HCT116 (cell line): ENCODE measurements at regions not wholly inside any gene's neighbourhood (a gene's known extent, or its start where the extent isn't known, plus 50 kb on each side); places are given as distances from the start of the nearest gene placed in this dataset.

ENCODE experiments used
- ATAC-seq: fragments of 200-7000 bp; cut with Tn5 transposase; 2 replicates; pipeline ENCODE4 v1.9.1; 2020; ENCODE audit warnings: mild to moderate bottlenecking, moderate library complexity
- BruUV-seq: library from RNA; stranded (reverse); fragments of 400-500 nt; replicated peaks from 2 replicates; lab custom pipeline; 2021; lab: Mats Ljungman, UMichigan
- CTCF ChIA-PET: fragments of 300-600 bp; sonication (Branson Sonifier 250); formaldehyde crosslinking; loops from one replicate; lab custom pipeline; 2021; ENCODE audit warnings: antibody characterized with exemption; lab: Charles Lee
- POLR2A ChIA-PET: fragments of 300-600, 350-600 bp; sonication (Branson Sonifier 250); formaldehyde crosslinking; loops from one replicate; lab custom pipeline; 2021; ENCODE audit warnings: antibody characterized with exemption; lab: Charles Lee
- RAD21 ChIA-PET, 2 experiments: fragments of 300-600 bp; sonication (Branson Sonifier 250); formaldehyde crosslinking; loops; one replicate each; lab custom pipeline; 2023; ENCODE audit warnings: low total read pairs in 2 of 2; ENCODE audit not compliant: uncharacterized antibody in 2 of 2, unreplicated experiment in 2 of 2, low non-redundant PET in 1 of 2; lab: Charles Lee
- DNase-seq: peaks from one replicate; pipeline ENCODE4 v3.0.0-alpha.2; 2010; ENCODE audit warnings: low read depth, low spot score
- H2AFZ ChIP-seq: fragments of 200-600 bp; shearing (Covaris generic), sonication (generic); 2 replicates; pipeline ENCODE4 v1.6.1; 2017; ENCODE audit warnings: low read depth, mixed run types, mixed read lengths, antibody characterized with exemption, low read length; ENCODE audit not compliant: poor library complexity, severe bottlenecking
- H3K27ac ChIP-seq: 2 replicates; pipeline ENCODE4 v1.5.1; 2012; ENCODE audit warnings: low read depth, low read length
- H3K27me3 ChIP-seq: fragments of 200-600 bp; sonication (generic); 2 replicates; pipeline ENCODE4 v1.6.1; 2016; ENCODE audit warnings: mixed run types, low read length, mixed read lengths; ENCODE audit not compliant: insufficient read depth
- H3K36me3 ChIP-seq, 2 experiments: fragments of 200-500 bp in 1 of 2; fragments of 200-600 bp in 1 of 2; sonication (Bioruptor generic) in 1 of 2; sonication (generic) in 1 of 2; 2 replicates each; pipeline versions ENCODE4 v1.5.1 to v1.6.1; 2014 to 2016; ENCODE audit warnings: low read length in 2 of 2, inconsistent platforms in 1 of 2, mixed read lengths in 1 of 2, mixed run types in 1 of 2; ENCODE audit not compliant: insufficient read depth in 2 of 2, control insufficient read depth in 1 of 2
- H3K4me1 ChIP-seq, 2 experiments: fragments of 200-600 bp in 1 of 2; sonication (generic) in 1 of 2; 2 replicates each; pipeline versions ENCODE4 v1.5.1 to v1.6.1; 2012 to 2017; ENCODE audit warnings: low read length in 2 of 2, inconsistent platforms in 1 of 2, mild to moderate bottlenecking in 1 of 2, mixed read lengths in 1 of 2, mixed run types in 1 of 2, moderate library complexity in 1 of 2; ENCODE audit not compliant: insufficient read depth in 2 of 2, control insufficient read depth in 1 of 2
- H3K4me2 ChIP-seq: fragments of 200-600 bp; sonication (generic); 2 replicates; pipeline ENCODE4 v1.6.1; 2017; ENCODE audit warnings: mixed run types, low read length, mixed read lengths
- H3K4me3 ChIP-seq, 2 experiments: fragments of 200-600 bp in 1 of 2; sonication (generic) in 1 of 2; replicated peaks in 1 of 2; 2 replicates each; pipeline ENCODE4 v1.5.1; 2011 to 2016; ENCODE audit warnings: low read length in 2 of 2, control low read depth in 1 of 2, low read depth in 1 of 2, mild to moderate bottlenecking in 1 of 2, mixed read lengths in 1 of 2, mixed run types in 1 of 2
- H3K79me2 ChIP-seq: fragments of 200-600 bp; sonication (generic); 2 replicates; pipeline ENCODE4 v1.6.1; 2017; ENCODE audit warnings: mild to moderate bottlenecking, mixed run types, low read length, moderate library complexity, mixed read lengths; ENCODE audit not compliant: insufficient read depth
- H3K9ac ChIP-seq: fragments of 200-600 bp; sonication (generic); 2 replicates; pipeline ENCODE4 v1.6.1; 2016; ENCODE audit warnings: low read length, mixed read lengths
- H3K9me2 ChIP-seq: fragments of 200-600 bp; sonication (generic), shearing (Covaris generic); 2 replicates; pipeline ENCODE4 v1.6.1; 2017; ENCODE audit warnings: mixed run types, mild to moderate bottlenecking, moderate library complexity; ENCODE audit not compliant: insufficient read depth
- H3K9me3 ChIP-seq, 2 experiments: fragments of 200-500 bp in 1 of 2; fragments of 200-600 bp in 1 of 2; sonication (Bioruptor generic) in 1 of 2; sonication (generic) in 1 of 2; 2 replicates each; pipeline ENCODE4 v1.6.1; 2014 to 2017; ENCODE audit warnings: low read length in 2 of 2, mixed read lengths in 2 of 2, inconsistent platforms in 1 of 2, low read depth in 1 of 2, mild to moderate bottlenecking in 1 of 2, mixed run types in 1 of 2, moderate library complexity in 1 of 2; ENCODE audit not compliant: control insufficient read depth in 1 of 2, insufficient read depth in 1 of 2
- H4K20me1 ChIP-seq: fragments of 200-600 bp; sonication (generic), shearing (Covaris generic); 2 replicates; pipeline ENCODE4 v1.6.1; 2017; ENCODE audit warnings: mixed run types, mild to moderate bottlenecking, moderate library complexity; ENCODE audit not compliant: insufficient read depth
- CBX3 ChIP-seq: IDR thresholded peaks from 2 replicates; pipeline ENCODE4 v1.6.1; 2012; ENCODE audit warnings: low read depth
- RAD21 ChIP-seq: IDR thresholded peaks from 2 replicates; pipeline ENCODE4 v1.6.1; 2012; ENCODE audit warnings: low read depth, mild to moderate bottlenecking
- YY1 ChIP-seq: IDR thresholded peaks from 2 replicates; pipeline ENCODE4 v1.6.1; 2011; ENCODE audit warnings: low read length, low read depth, moderate library complexity, mild to moderate bottlenecking; ENCODE audit not compliant: insufficient replicate concordance; ENCODE audit errors: extremely low read depth
- ZNF274 ChIP-seq: fragments of 200-500 bp; sonication (Bioruptor generic); IDR thresholded peaks from 2 replicates; pipeline ENCODE4 v1.6.1; 2014; ENCODE audit warnings: mild to moderate bottlenecking, low read depth, low read length, inconsistent platforms
- intact Hi-C: fragments of 100-400 bp; cut with micrococcal nuclease; formaldehyde crosslinking; loops from 2 replicates; pipeline ENCODE4 v1.10.0; 2022
- TF ChIP-seq, protein P1 (sequence below): IDR thresholded peaks from 2 replicates; pipeline ENCODE4 v1.6.1; 2012
- TF ChIP-seq, protein P2 (sequence below): IDR thresholded peaks from 2 replicates; pipeline ENCODE4 v1.6.1; 2011; ENCODE audit warnings: mild to moderate bottlenecking, low read length, moderate library complexity; ENCODE audit not compliant: insufficient replicate concordance; ENCODE audit errors: extremely low read depth
- TF ChIP-seq, protein P3 (sequence below), 3 experiments: fragments of 200-600 bp in 1 of 3; sonication (generic) in 1 of 3; IDR thresholded peaks in 2 of 3; conservative IDR thresholded peaks in 1 of 3; 2 replicates each; pipeline ENCODE4 v1.5.1; 2012 to 2017; ENCODE audit warnings: low read depth in 2 of 3, low read length in 2 of 3, antibody characterized with exemption in 1 of 3, borderline replicate concordance in 1 of 3, control low read depth in 1 of 3, mild to moderate bottlenecking in 1 of 3, mixed read lengths in 1 of 3, mixed run types in 1 of 3, moderate library complexity in 1 of 3; ENCODE audit not compliant: insufficient read depth in 1 of 3
- TF ChIP-seq, protein P4 (sequence below): IDR thresholded peaks from 2 replicates; pipeline ENCODE4 v1.6.1; 2012; ENCODE audit warnings: low read depth
- TF ChIP-seq, protein P5 (sequence below): IDR thresholded peaks from 2 replicates; pipeline ENCODE4 v1.6.1; 2012

DNA sequence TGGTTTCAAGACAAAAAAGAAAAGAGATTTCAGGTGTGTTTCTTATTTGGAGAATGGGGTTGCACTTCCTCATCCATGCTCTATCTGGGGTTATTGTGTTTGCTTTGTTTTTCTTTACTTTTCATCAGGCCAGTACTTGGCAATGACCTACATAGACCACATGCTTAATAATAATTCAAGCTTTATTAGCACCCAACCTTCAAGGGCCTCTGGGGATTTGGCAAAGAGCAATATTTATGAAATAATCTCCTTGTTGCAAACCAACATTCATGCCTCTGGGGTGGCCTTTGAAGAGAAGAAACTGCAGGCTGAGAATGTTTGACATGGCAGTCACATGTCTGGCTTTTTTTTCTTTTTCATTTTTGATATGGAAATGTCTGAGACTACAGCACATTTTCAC, 68.2 kb upstream of the SNRK start:
- Histone ChIP-seq H3K27ac (no peak overlapping the region), H2AFZ (no peak overlapping the region), H3K9me2 (no peaks in the 10 kb centered on the region), H3K9me3 (no peaks in the 10 kb centered on the region), H3K4me3 (no peak overlapping the region), H3K4me1 (peaks cover 0 to 21% of the 10 kb centered on the region in 2 experiments; a peak in 2 of 4 replicates), H4K20me1 (no peaks in the 10 kb centered on the region), H3K9ac (no peak overlapping the region), H3K27me3 (no peaks in the 10 kb centered on the region), H3K4me2 (no peak overlapping the region), H3K79me2 (no peaks in the 10 kb centered on the region), H3K36me3 (no peaks in the 10 kb centered on the region)
- RAD21 ChIA-PET, result no interaction called here
- no peak for ATAC-seq
- CTCF ChIA-PET, result no interaction called here
- intact Hi-C loops, result no loop called here
- no TSS peak for BruUV-seq
- DNase-seq, result no peak
- TF ChIP-seq, protein P1, sequence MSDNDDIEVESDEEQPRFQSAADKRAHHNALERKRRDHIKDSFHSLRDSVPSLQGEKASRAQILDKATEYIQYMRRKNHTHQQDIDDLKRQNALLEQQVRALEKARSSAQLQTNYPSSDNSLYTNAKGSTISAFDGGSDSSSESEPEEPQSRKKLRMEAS, result no peak
- TF ChIP-seq CBX3, result no peak
- no peak for TF ChIP-seq YY1
- no peak for TF ChIP-seq ZNF274
- TF ChIP-seq RAD21, result no peak
- TF ChIP-seq, protein P2, sequence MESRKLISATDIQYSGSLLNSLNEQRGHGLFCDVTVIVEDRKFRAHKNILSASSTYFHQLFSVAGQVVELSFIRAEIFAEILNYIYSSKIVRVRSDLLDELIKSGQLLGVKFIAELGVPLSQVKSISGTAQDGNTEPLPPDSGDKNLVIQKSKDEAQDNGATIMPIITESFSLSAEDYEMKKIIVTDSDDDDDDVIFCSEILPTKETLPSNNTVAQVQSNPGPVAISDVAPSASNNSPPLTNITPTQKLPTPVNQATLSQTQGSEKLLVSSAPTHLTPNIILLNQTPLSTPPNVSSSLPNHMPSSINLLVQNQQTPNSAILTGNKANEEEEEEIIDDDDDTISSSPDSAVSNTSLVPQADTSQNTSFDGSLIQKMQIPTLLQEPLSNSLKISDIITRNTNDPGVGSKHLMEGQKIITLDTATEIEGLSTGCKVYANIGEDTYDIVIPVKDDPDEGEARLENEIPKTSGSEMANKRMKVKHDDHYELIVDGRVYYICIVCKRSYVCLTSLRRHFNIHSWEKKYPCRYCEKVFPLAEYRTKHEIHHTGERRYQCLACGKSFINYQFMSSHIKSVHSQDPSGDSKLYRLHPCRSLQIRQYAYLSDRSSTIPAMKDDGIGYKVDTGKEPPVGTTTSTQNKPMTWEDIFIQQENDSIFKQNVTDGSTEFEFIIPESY, result no peak
- TF ChIP-seq, protein P3, sequence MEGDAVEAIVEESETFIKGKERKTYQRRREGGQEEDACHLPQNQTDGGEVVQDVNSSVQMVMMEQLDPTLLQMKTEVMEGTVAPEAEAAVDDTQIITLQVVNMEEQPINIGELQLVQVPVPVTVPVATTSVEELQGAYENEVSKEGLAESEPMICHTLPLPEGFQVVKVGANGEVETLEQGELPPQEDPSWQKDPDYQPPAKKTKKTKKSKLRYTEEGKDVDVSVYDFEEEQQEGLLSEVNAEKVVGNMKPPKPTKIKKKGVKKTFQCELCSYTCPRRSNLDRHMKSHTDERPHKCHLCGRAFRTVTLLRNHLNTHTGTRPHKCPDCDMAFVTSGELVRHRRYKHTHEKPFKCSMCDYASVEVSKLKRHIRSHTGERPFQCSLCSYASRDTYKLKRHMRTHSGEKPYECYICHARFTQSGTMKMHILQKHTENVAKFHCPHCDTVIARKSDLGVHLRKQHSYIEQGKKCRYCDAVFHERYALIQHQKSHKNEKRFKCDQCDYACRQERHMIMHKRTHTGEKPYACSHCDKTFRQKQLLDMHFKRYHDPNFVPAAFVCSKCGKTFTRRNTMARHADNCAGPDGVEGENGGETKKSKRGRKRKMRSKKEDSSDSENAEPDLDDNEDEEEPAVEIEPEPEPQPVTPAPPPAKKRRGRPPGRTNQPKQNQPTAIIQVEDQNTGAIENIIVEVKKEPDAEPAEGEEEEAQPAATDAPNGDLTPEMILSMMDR (IDR thresholded peaks at IDR 0.05 in 2 of 3, conservative IDR thresholded peaks at IDR 0.05 in 1 of 3; ENCODE audit: borderline replicate concordance in 1 of 3, insufficient read depth in 1 of 3, low read depth in 2 of 3, low read length in 2 of 3), result no peak
- TF ChIP-seq, protein P4, sequence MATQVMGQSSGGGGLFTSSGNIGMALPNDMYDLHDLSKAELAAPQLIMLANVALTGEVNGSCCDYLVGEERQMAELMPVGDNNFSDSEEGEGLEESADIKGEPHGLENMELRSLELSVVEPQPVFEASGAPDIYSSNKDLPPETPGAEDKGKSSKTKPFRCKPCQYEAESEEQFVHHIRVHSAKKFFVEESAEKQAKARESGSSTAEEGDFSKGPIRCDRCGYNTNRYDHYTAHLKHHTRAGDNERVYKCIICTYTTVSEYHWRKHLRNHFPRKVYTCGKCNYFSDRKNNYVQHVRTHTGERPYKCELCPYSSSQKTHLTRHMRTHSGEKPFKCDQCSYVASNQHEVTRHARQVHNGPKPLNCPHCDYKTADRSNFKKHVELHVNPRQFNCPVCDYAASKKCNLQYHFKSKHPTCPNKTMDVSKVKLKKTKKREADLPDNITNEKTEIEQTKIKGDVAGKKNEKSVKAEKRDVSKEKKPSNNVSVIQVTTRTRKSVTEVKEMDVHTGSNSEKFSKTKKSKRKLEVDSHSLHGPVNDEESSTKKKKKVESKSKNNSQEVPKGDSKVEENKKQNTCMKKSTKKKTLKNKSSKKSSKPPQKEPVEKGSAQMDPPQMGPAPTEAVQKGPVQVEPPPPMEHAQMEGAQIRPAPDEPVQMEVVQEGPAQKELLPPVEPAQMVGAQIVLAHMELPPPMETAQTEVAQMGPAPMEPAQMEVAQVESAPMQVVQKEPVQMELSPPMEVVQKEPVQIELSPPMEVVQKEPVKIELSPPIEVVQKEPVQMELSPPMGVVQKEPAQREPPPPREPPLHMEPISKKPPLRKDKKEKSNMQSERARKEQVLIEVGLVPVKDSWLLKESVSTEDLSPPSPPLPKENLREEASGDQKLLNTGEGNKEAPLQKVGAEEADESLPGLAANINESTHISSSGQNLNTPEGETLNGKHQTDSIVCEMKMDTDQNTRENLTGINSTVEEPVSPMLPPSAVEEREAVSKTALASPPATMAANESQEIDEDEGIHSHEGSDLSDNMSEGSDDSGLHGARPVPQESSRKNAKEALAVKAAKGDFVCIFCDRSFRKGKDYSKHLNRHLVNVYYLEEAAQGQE, result no peak
- TF ChIP-seq, protein P5, sequence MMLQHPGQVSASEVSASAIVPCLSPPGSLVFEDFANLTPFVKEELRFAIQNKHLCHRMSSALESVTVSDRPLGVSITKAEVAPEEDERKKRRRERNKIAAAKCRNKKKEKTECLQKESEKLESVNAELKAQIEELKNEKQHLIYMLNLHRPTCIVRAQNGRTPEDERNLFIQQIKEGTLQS, result no peak
- POLR2A ChIA-PET, result no interaction called here
